HuH-7.5 (cell line): ENCODE measurements at regions not wholly inside any gene's neighbourhood (a gene's known extent, or its start where the extent isn't known, plus 50 kb on each side); places are given as distances from the start of the nearest gene placed in this dataset.

Experiments used
- DNase-seq: peaks from one replicate; pipeline ENCODE4 v3.0.0; 2011; ENCODE audit warnings: low spot score

- DNase-seq, result no peak
Observed at GRCh38 chr13:72444999-72445398, 282.4 kb downstream of the MZT1 start.

GRCh38 chr13:72437458-72437857 is 290.0 kb downstream of the MZT1 start:
- DNase-seq, result no peak

- no peak for DNase-seq
Observed at GRCh38 chr13:72435251-72435650, 292.2 kb downstream of the MZT1 start.

- DNase-seq, result no peak
Observed at GRCh38 chr13:72431981-72432682, 295.3 kb downstream of the MZT1 start.

- DNase-seq, result no peak
Observed at GRCh38 chr13:72430923-72431322, 296.5 kb downstream of the MZT1 start.

- DNase-seq, result no peak
Observed at GRCh38 chr13:72427757-72428528, 299.5 kb downstream of the MZT1 start.

GRCh38 chr13:72424059-72424458 is 303.4 kb downstream of the MZT1 start:
- DNase-seq, result no peak

GRCh38 chr13:72415817-72416216 is 311.6 kb downstream of the MZT1 start:
- DNase-seq, result no peak

- no peak for DNase-seq
Observed at GRCh38 chr13:72412481-72412880, 314.9 kb downstream of the MZT1 start.

- DNase-seq, result no peak
Observed at GRCh38 chr13:72405441-72405840, 322.0 kb downstream of the MZT1 start.

GRCh38 chr13:72403396-72404010 is 323.9 kb downstream of the MZT1 start:
- no peak for DNase-seq

GRCh38 chr13:72400856-72401255 is 326.6 kb downstream of the MZT1 start:
- no peak for DNase-seq

GRCh38 chr13:72399351-72399750 is 328.1 kb downstream of the MZT1 start:
- DNase-seq, result no peak

GRCh38 chr13:72397265-72397664 is 330.2 kb downstream of the MZT1 start:
- no peak for DNase-seq

GRCh38 chr13:72390909-72391308 is 336.5 kb downstream of the MZT1 start:
- DNase-seq, result no peak

- DNase-seq, result no peak
Observed at GRCh38 chr13:72386138-72386684, 341.2 kb downstream of the MZT1 start.

GRCh38 chr13:72384879-72385278 is 342.6 kb downstream of the MZT1 start:
- no peak for DNase-seq

- DNase-seq, result no peak
Observed at GRCh38 chr13:72384186-72384823, 343.1 kb downstream of the MZT1 start.

- DNase-seq, result no peak
Observed at GRCh38 chr13:72383646-72384045, 343.8 kb downstream of the MZT1 start.

- DNase-seq, result no peak
Observed at GRCh38 chr13:72379581-72379980, 347.8 kb downstream of the MZT1 start.

- no peak for DNase-seq
Observed at GRCh38 chr13:72368031-72368430, 359.4 kb downstream of the MZT1 start.

GRCh38 chr13:72346716-72347115 is 380.7 kb downstream of the MZT1 start:
- DNase-seq, result no peak
